WTC11 (cell line): ENCODE measurements at regions not wholly inside any gene's neighbourhood (a gene's known extent, or its start where the extent isn't known, plus 50 kb on each side); places are given as distances from the start of the nearest gene placed in this dataset.

Experiments
- ATAC-seq: fragments of 200-7000 bp; cut with Tn5 transposase; 2 replicates; pipeline ENCODE4 v1.10.0; 2021; ENCODE audit warnings: mild to moderate bottlenecking, moderate library complexity
- CTCF ChIA-PET: fragments of 300-600 bp; sonication (Branson Sonifier 250); formaldehyde crosslinking; loops from one replicate; lab custom pipeline; 2021; ENCODE audit warnings: antibody characterized with exemption; lab: Charles Lee
- POLR2A ChIA-PET: fragments of 350-600 bp; sonication (Branson Sonifier 250); formaldehyde crosslinking; loops from one replicate; lab custom pipeline; 2021; ENCODE audit warnings: antibody characterized with exemption; lab: Charles Lee
- DNase-seq: peaks from one replicate; pipeline ENCODE4 v3.0.0; 2021; ENCODE audit warnings: low spot score
- H3K27ac Mint-ChIP-seq: 2 replicates; pipeline ENCODE4 v1.8.0; 2021; ENCODE audit warnings: mixed read lengths
- H3K27me3 Mint-ChIP-seq: 2 replicates; pipeline ENCODE4 v1.8.0; 2021; ENCODE audit warnings: low read depth, mild to moderate bottlenecking, moderate library complexity, mixed read lengths
- H3K36me3 Mint-ChIP-seq: 2 replicates; pipeline ENCODE4 v1.8.0; 2021; ENCODE audit warnings: mixed read lengths
- H3K4me1 Mint-ChIP-seq: 2 replicates; pipeline ENCODE4 v1.8.0; 2022; ENCODE audit warnings: mixed read lengths
- H3K4me3 Mint-ChIP-seq: 2 replicates; pipeline ENCODE4 v1.8.0; 2021; ENCODE audit warnings: mild to moderate bottlenecking, moderate library complexity, mixed read lengths
- H3K9me3 Mint-ChIP-seq: 2 replicates; pipeline ENCODE4 v1.8.0; 2021; ENCODE audit warnings: mixed read lengths
- AFF4 ChIP-seq: sonication (generic); formaldehyde crosslinking; IDR thresholded peaks from 2 replicates; pipeline ENCODE4 v1.8.1; 2023; ENCODE audit warnings: mild to moderate bottlenecking, missing genetic modification reagents, borderline replicate concordance
- AR ChIP-seq: fragments of 250-450 bp; sonication (Bioruptor Pico); IDR thresholded peaks from 2 replicates; pipeline ENCODE4 v1.9.0; 2021; ENCODE audit warnings: mild to moderate bottlenecking
- CREB1 ChIP-seq: sonication (generic); formaldehyde crosslinking; IDR thresholded peaks from 2 replicates; pipeline ENCODE4 v1.8.0; 2023; ENCODE audit warnings: mild to moderate bottlenecking, missing genetic modification reagents
- E2F4 ChIP-seq: sonication (generic); formaldehyde crosslinking; IDR thresholded peaks from 2 replicates; pipeline ENCODE4 v1.8.1; 2022; ENCODE audit warnings: low read depth, mild to moderate bottlenecking, moderate library complexity, missing genetic modification reagents, borderline replicate concordance
- EMX1 ChIP-seq: fragments of 250-450 bp; sonication (Bioruptor Pico); IDR thresholded peaks from 2 replicates; pipeline ENCODE4 v1.8.0; 2021; ENCODE audit warnings: mild to moderate bottlenecking
- ETV6 ChIP-seq: sonication (generic); formaldehyde crosslinking; IDR thresholded peaks from 2 replicates; pipeline ENCODE4 v1.8.1; 2022; ENCODE audit warnings: mild to moderate bottlenecking, missing genetic modification reagents
- FOXP4 ChIP-seq: sonication (generic); formaldehyde crosslinking; IDR thresholded peaks from 2 replicates; pipeline ENCODE4 v1.8.0; 2022; ENCODE audit warnings: mild to moderate bottlenecking, missing genetic modification reagents
- GRHL2 ChIP-seq: fragments of 250-450 bp; sonication (Bioruptor Pico); IDR thresholded peaks from 2 replicates; pipeline ENCODE4 v1.8.0; 2022; ENCODE audit warnings: mild to moderate bottlenecking, moderate library complexity; ENCODE audit not compliant: insufficient replicate concordance, severe bottlenecking
- JAZF1 ChIP-seq: fragments of 250-450 bp; sonication (Bioruptor Pico); IDR thresholded peaks from 2 replicates; pipeline ENCODE4 v1.9.0; 2021; ENCODE audit warnings: moderate library complexity, mild to moderate bottlenecking, inconsistent platforms
- JUN ChIP-seq: sonication (generic); formaldehyde crosslinking; IDR thresholded peaks from 2 replicates; pipeline ENCODE4 v1.8.0; 2023; ENCODE audit warnings: mild to moderate bottlenecking, missing genetic modification reagents
- OVOL2 ChIP-seq: fragments of 250-450 bp; sonication (Bioruptor Pico); IDR thresholded peaks from 2 replicates; pipeline ENCODE4 v1.9.0; 2021; ENCODE audit warnings: mild to moderate bottlenecking, borderline replicate concordance
- PRDM15 ChIP-seq: sonication (generic); formaldehyde crosslinking; IDR thresholded peaks from 2 replicates; pipeline ENCODE4 v1.8.0; 2022; ENCODE audit warnings: missing genetic modification reagents
- TEAD4 ChIP-seq: sonication (generic); formaldehyde crosslinking; IDR thresholded peaks from 2 replicates; pipeline ENCODE4 v1.8.0; 2022; ENCODE audit warnings: mild to moderate bottlenecking, missing genetic modification reagents
- TP53 ChIP-seq: sonication (generic); formaldehyde crosslinking; IDR thresholded peaks from 2 replicates; pipeline ENCODE4 v1.8.1; 2023; ENCODE audit warnings: mild to moderate bottlenecking, missing genetic modification reagents
- ZMAT4 ChIP-seq: fragments of 250-450 bp; sonication (Bioruptor Pico); IDR thresholded peaks from 2 replicates; pipeline ENCODE4 v1.9.0; 2021; ENCODE audit warnings: mild to moderate bottlenecking
- ZNF121 ChIP-seq: sonication (generic); formaldehyde crosslinking; IDR thresholded peaks from 2 replicates; pipeline ENCODE4 v1.8.0; 2023; ENCODE audit warnings: missing genetic modification reagents
- ZNF232 ChIP-seq: sonication (generic); formaldehyde crosslinking; IDR thresholded peaks from 2 replicates; pipeline ENCODE4 v1.8.0; 2022; ENCODE audit warnings: mild to moderate bottlenecking, missing genetic modification reagents
- ZNF416 ChIP-seq: fragments of 250-450 bp; sonication (Bioruptor Pico); IDR thresholded peaks from 2 replicates; pipeline ENCODE4 v1.9.0; 2021; ENCODE audit warnings: mild to moderate bottlenecking, inconsistent platforms
- ZNF423 ChIP-seq: fragments of 250-450 bp; sonication (Bioruptor Pico); IDR thresholded peaks from 2 replicates; pipeline ENCODE4 v2.1.2; 2022; ENCODE audit warnings: mild to moderate bottlenecking, moderate library complexity
- ZNF671 ChIP-seq: fragments of 250-450 bp; sonication (Bioruptor Pico); IDR thresholded peaks from 2 replicates; pipeline ENCODE4 v1.8.0; 2021; ENCODE audit warnings: mild to moderate bottlenecking

GRCh38 chr10:3290550-3290949, 118.0 kb upstream of the PITRM1 start (continued):
- no peak for TF ChIP-seq FOXP4 (CRISPR knock-in tag)
- TF ChIP-seq GRHL2 (CRISPR knock-in tag) = no peak
- no peak for TF ChIP-seq TEAD4 (CRISPR knock-in tag)
- no peak for TF ChIP-seq CREB1 (CRISPR knock-in tag)
- no peak for TF ChIP-seq ETV6 (CRISPR knock-in tag)
- no peak for TF ChIP-seq TP53 (CRISPR knock-in tag)
- no peak for TF ChIP-seq EMX1 (CRISPR knock-in tag)
- no peak for TF ChIP-seq ZNF423 (CRISPR knock-in tag)
- TF ChIP-seq JAZF1 (CRISPR knock-in tag) = no peak

GRCh38 chr10:3287572-3288445, 115.2 kb upstream of the PITRM1 start:
- ChIA-PET POLR2A (no interaction called here), CTCF (no interaction called here)
- no peaks in the 10 kb centered on the region for H3K36me3 Mint-ChIP-seq
- H3K4me1 Mint-ChIP-seq = peaks cover 6% of the 10 kb centered on the region; the same call in 1 of the 2 replicates
- ATAC-seq (no peak), DNase-seq (no peak)
- H3K27ac Mint-ChIP-seq = no peak overlapping the region
- TF ChIP-seq ZNF671 (CRISPR knock-in tag) = no peak
- TF ChIP-seq PRDM15 (CRISPR knock-in tag) = no peak
- TF ChIP-seq JUN = no peak
- TF ChIP-seq AFF4 (CRISPR knock-in tag) = no peak
- H3K4me3 Mint-ChIP-seq = no peak overlapping the region
- H3K27me3 Mint-ChIP-seq = no peaks in the 10 kb centered on the region
- H3K9me3 Mint-ChIP-seq = no peaks in the 10 kb centered on the region

- H3K36me3 Mint-ChIP-seq = no peaks in the 10 kb centered on the region
- H3K4me1 Mint-ChIP-seq = peaks cover 6% of the 10 kb centered on the region; the same call in 1 of the 2 replicates
- H3K27me3 Mint-ChIP-seq = no peaks in the 10 kb centered on the region
- ATAC-seq (no peak), DNase-seq (no peak)
- no peak overlapping the region for H3K27ac Mint-ChIP-seq
- CTCF ChIA-PET = no interaction called here
- H3K4me3 Mint-ChIP-seq = no peak overlapping the region
- no peaks in the 10 kb centered on the region for H3K9me3 Mint-ChIP-seq
- POLR2A ChIA-PET = no interaction called here
- TF ChIP-seq AR (CRISPR knock-in tag) (no peak), ZNF121 (no peak), OVOL2 (CRISPR knock-in tag) (no peak), ZNF232 (CRISPR knock-in tag) (no peak), ZMAT4 (CRISPR knock-in tag) (no peak), ZNF416 (no peak), E2F4 (CRISPR knock-in tag) (no peak)
Observed at GRCh38 chr10:3282674-3283017, 110.1 kb upstream of the PITRM1 start.
